ENCODE measurements at regions not wholly inside any gene's neighbourhood (a gene's known extent, or its start where the extent isn't known, plus 50 kb on each side); places are given as distances from the start of the nearest gene placed in this dataset.

DNA sequence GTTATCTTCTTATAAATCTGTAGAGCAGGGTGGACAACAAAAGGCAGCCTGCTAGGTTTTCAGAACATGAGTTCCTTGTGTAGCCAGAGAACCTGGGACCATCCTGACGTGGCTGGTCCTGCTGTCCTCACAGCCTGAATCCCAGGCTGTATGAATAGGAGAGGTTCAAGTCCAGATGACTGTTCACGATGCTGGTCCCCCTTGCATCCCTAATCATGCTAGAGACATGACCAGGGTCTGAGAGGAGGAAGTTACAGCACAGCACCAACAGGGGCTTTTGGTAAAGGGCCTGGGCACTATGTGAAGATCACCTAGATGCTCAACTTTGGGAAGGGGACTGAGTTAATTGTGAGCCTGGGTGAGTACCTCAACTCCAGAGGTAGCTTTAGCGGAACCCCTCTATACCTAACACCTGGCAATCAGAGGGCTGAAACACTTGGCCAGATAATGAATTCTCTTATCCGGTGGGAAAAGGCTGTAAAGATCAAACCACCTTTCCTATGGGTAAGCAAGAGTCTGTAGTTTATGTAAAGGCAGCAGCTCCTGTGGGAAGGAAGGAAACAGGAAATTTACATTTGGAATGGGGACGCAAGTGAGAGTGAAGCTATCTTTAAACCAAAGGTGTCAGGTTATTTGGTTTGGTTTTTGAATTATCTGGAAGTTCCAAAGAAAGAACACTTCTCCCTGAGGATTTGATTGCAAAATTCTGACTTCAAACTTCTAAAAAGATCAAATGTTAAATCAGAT is 112.8 kb downstream of the DAD1 start:
- TF ChIP-seq, protein P1, sequence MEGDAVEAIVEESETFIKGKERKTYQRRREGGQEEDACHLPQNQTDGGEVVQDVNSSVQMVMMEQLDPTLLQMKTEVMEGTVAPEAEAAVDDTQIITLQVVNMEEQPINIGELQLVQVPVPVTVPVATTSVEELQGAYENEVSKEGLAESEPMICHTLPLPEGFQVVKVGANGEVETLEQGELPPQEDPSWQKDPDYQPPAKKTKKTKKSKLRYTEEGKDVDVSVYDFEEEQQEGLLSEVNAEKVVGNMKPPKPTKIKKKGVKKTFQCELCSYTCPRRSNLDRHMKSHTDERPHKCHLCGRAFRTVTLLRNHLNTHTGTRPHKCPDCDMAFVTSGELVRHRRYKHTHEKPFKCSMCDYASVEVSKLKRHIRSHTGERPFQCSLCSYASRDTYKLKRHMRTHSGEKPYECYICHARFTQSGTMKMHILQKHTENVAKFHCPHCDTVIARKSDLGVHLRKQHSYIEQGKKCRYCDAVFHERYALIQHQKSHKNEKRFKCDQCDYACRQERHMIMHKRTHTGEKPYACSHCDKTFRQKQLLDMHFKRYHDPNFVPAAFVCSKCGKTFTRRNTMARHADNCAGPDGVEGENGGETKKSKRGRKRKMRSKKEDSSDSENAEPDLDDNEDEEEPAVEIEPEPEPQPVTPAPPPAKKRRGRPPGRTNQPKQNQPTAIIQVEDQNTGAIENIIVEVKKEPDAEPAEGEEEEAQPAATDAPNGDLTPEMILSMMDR (IDR thresholded peaks at IDR 0.05): no peak
- TF ChIP-seq POLR2AphosphoS5 (IDR thresholded peaks at IDR 0.05): no peak
- TF ChIP-seq POLR2A (IDR thresholded peaks at IDR 0.05): no peak
